Epithelial cell of proximal tubule (primary cell): ENCODE measurements at regions not wholly inside any gene's neighbourhood (a gene's known extent, or its start where the extent isn't known, plus 50 kb on each side); places are given as distances from the start of the nearest gene placed in this dataset.

ENCODE experiments used
- DNase-seq: peaks from one replicate; pipeline ENCODE4 v3.0.0-alpha.2; 2011; ENCODE audit warnings: low read depth
- H3K4me3 ChIP-seq: 2 replicates; pipeline ENCODE4 v1.5.1; 2011; ENCODE audit warnings: low read depth, mild to moderate bottlenecking, low read length
- CTCF ChIP-seq: conservative IDR thresholded peaks from 2 replicates; pipeline ENCODE4 v1.5.1; 2012; ENCODE audit warnings: low read depth, mild to moderate bottlenecking, low read length

DNA sequence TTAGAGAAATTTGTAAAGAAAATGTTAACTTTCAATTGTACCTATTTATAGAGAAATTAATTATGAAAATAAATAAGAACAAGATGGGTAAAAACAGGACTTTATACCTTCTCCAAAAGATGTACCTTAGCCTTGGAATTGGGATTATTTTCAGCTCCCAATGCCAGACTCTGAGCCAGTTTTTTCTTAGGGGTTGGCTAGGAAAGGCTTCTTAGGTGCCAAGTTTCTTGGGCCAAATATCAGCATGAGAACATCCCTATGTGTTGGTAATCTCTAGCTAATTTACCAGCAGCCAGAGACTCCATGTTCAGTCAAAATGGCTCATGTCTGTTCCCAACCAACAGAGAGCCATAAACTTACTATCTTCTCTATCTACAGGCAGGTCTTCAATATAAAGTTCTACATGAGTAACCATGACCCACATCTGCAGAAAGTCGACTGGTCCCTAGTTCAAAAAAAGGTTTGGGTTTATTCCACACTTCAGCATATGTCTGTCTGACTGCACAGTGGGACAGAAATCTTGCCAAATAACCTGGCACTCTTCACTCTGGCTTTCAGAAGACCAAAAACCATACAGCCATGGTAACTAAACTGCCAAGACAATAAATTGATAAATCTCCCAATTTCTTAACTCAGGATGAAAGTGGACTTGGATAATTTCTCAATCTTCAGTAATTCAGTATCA lies 380.5 kb upstream of the RASGEF1B start:
- DNase-seq, result no peak
- no peak for TF ChIP-seq CTCF
- no peak overlapping the region for H3K4me3 ChIP-seq

- DNase-seq, result no peak
- no peak overlapping the region for H3K4me3 ChIP-seq
- no peak for TF ChIP-seq CTCF
These were observed 379.0 kb upstream of the RASGEF1B start for GRCh38 chr4:81850701-81851100.

DNA sequence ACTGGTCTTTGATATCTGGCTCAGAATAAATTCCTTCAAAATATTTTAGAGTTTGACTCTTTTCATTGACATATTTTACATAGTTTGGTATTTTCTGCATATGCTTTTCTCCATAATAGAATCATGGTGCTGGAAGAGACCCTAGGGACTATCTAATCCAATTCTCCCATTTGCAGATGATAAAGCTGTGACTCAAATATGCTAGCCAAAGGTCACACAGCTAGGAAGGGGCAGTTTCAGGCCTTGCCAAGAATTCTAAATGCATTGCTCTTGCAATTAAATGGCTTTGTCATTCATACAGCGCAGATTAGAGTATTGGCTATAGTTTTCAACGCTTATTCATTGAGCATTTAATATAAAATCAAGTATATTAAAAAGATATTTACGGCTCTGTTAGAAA lies 374.1 kb upstream of the RASGEF1B start:
- H3K4me3 ChIP-seq, result no peak overlapping the region
- DNase-seq, result no peak
- no peak for TF ChIP-seq CTCF

DNA sequence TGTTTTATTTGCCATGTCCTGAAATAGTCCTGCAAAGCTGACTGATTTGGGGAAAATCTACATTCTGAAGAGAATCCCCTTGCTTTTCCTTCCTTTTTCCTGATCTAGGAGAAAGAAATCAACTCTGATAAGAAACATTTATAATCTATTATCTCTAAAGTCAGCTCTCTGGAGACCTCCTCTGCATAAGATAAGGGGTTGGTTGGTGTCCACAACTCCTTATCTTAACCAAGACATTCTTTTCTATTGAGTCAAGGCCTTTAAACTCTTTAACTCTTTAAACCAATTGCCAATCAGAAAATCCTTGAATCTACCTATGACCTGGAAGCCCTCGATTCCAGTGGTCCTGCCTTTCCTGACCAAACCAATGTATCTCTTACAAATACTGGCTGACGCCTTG lies 373.6 kb upstream of the RASGEF1B start:
- no peak overlapping the region for H3K4me3 ChIP-seq
- no peak for DNase-seq
- TF ChIP-seq CTCF, result no peak

DNA sequence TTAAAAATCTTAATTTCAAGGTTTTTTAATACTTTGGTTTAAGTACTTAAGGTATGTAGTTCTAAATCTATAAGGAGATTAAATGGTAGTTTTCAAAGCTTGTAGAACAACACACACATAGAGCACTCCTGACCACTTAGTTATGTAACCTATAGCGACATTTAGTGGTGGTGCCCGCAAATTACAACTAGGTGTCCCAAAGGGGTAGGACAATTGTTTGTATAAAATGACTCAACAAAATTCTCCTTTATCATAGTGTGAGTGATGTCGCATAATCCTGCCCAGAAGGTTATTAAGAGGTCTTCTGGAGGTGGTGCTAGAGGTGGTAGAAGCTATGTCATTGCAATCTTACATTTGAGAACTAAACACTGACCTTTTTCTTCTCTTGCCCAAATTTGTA lies 373.0 kb upstream of the RASGEF1B start:
- TF ChIP-seq CTCF, result peak; percentile 77
- DNase-seq, result peak; percentile 49

DNA sequence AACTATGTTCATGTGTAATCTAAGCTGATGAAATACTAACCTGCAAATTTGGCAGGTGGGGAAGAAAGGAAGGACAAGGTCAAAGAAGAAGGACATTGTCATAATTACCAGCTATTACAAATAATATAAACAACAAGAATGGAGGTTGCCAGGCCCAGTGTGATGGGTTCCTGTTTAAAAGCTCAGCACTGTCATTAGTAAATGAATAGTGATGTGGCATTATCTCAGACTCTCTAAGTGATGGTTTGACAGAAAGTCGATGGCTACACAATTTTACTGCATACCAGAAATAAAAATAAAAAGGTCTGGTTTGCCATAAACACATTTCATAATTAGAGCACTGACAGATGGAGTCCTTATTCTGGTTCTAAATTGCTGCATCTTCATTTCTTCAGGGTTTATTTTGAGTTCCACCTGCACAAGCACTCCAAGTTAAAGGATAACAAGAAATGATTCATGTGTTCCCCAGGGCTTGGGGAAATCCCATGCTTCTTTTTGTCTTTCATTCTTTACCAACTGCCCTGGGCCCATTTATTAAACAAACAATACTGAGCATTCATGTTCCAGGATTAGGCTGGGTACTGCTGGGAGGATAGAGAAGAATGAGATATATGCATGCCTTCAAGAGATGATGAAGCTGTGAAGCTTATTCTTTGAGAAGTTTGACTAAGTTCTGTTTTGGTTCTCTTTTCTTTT lies 367.8 kb upstream of the RASGEF1B start:
- DNase-seq, result no peak
- no peak for TF ChIP-seq CTCF
- H3K4me3 ChIP-seq, result no peak overlapping the region

More for the DNA sequence above, 373.0 kb upstream of the RASGEF1B start:
- no peak overlapping the region for H3K4me3 ChIP-seq

DNA sequence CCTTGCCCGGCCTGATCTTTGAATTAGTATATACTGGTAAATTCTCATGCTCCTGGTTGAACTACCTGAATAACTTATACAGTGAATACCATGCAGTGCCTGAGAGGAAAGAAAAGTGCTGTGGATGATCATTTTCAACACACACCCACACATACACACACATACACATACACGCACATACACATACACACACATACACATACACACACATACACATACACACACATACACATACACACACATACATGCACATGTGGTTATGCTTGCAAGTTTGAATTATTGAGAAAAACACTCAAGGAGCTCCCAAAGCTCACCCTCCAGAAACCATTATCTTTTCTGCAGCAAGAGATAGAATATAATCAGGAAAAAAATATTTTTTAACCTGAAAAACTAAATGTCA lies 366.9 kb upstream of the RASGEF1B start:
- TF ChIP-seq CTCF, result no peak
- DNase-seq, result no peak
- H3K4me3 ChIP-seq, result no peak overlapping the region
